ENCODE measurements at regions not wholly inside any gene's neighbourhood (a gene's known extent, or its start where the extent isn't known, plus 50 kb on each side); places are given as distances from the start of the nearest gene placed in this dataset.

DNA sequence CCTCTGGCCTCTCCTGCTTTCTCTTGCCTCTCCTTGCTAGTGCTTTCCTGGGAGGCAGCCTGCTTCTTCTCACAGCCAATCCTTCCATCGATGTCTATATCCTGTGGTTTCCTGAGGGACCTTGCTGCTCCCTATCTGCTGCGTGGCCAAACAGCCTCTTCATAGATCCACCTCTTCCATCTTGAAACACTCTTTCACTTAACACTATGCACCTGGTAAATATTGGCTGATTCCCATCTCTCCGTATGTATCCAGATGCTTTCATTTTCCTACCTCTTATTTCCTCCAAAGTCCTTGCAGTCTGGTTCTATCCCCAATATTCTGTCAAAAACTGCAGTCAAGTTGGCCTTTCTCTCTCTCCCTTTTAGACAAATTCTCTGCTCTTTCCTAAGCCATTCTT is 205.2 kb upstream of the CFAP20DC start:
- TF ChIP-seq, protein P1, sequence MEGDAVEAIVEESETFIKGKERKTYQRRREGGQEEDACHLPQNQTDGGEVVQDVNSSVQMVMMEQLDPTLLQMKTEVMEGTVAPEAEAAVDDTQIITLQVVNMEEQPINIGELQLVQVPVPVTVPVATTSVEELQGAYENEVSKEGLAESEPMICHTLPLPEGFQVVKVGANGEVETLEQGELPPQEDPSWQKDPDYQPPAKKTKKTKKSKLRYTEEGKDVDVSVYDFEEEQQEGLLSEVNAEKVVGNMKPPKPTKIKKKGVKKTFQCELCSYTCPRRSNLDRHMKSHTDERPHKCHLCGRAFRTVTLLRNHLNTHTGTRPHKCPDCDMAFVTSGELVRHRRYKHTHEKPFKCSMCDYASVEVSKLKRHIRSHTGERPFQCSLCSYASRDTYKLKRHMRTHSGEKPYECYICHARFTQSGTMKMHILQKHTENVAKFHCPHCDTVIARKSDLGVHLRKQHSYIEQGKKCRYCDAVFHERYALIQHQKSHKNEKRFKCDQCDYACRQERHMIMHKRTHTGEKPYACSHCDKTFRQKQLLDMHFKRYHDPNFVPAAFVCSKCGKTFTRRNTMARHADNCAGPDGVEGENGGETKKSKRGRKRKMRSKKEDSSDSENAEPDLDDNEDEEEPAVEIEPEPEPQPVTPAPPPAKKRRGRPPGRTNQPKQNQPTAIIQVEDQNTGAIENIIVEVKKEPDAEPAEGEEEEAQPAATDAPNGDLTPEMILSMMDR (IDR thresholded peaks at IDR 0.05; ENCODE audit: low read depth, low read length), result no peak
- H3K4me3 ChIP-seq, result no peak overlapping the region

DNA sequence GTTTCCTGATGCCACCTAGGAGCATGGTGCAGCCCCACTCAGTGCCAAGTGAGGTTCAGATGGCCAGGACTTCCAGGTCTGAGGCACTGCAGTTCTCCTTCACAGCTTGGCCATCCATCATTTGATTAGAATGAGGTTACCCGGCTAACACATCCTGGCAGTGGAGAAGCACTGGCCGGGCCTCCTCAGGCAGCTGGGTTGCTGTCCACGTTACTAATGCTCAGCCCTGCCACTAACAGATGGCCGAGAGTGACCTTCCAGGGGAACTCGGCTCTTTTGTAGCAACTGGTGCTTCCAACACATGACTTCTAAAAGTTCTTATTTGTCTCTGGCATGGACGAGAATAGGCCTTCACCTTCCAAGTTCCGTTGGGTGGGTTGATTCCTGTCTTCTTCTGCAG is 204.6 kb upstream of the CFAP20DC start:
- Histone ChIP-seq H3K4me3 (no peak overlapping the region), H3K4me1 (ENCODE audit: low read depth) (no peaks in the 10 kb centered on the region), H3K27me3 (no peaks in the 10 kb centered on the region), H3K9me3 (ENCODE audit: low read depth) (no peaks in the 10 kb centered on the region), H3K27ac (no peak overlapping the region), H3K36me3 (no peaks in the 10 kb centered on the region)
- DNase-seq (ENCODE audit: low read depth in 1 of 2, low spot score in 1 of 2), result no peak
- TF ChIP-seq, protein P1 (IDR thresholded peaks at IDR 0.05; ENCODE audit: low read depth, low read length), result no peak

More for the DNA sequence above, 205.2 kb upstream of the CFAP20DC start:
- no peak overlapping the region for H3K27ac ChIP-seq
- no peaks in the 10 kb centered on the region for H3K27me3 ChIP-seq
- DNase-seq (ENCODE audit: low read depth in 1 of 2, low spot score in 1 of 2), result no peak
- H3K36me3 ChIP-seq, result no peaks in the 10 kb centered on the region
- no peaks in the 10 kb centered on the region for H3K4me1 ChIP-seq (ENCODE audit: low read depth)
- H3K9me3 ChIP-seq (ENCODE audit: low read depth), result no peaks in the 10 kb centered on the region

DNA sequence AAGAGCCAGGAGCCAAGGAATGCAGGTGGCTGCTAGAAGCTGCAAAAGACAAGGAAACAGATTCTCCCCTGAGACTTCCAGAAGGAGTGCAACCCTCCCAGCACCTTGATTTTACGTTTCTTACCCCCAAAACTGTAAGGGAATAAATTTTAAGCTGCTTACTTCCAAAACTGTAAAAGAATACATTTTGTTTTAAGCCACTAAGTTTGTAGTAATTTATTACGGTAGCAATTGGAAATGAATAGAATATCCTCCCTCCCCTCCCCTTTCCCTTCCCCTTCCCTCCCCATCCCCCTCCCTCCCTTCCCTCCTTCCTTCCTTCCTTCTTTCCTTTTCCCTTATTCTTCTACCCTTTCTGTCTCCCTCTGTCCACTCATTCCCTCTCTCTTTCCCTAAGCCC is 203.7 kb upstream of the CFAP20DC start:
- H3K4me1 ChIP-seq (ENCODE audit: low read depth), result peaks cover 5% of the 10 kb centered on the region
- DNase-seq (ENCODE audit: low read depth in 1 of 2, low spot score in 1 of 2), result no peak
- H3K36me3 ChIP-seq, result no peaks in the 10 kb centered on the region
- TF ChIP-seq, protein P1 (IDR thresholded peaks at IDR 0.05; ENCODE audit: low read depth, low read length), result no peak
- H3K27ac ChIP-seq, result no peak overlapping the region
- no peaks in the 10 kb centered on the region for H3K27me3 ChIP-seq
- H3K9me3 ChIP-seq (ENCODE audit: low read depth), result no peaks in the 10 kb centered on the region
- no peak overlapping the region for H3K4me3 ChIP-seq

DNA sequence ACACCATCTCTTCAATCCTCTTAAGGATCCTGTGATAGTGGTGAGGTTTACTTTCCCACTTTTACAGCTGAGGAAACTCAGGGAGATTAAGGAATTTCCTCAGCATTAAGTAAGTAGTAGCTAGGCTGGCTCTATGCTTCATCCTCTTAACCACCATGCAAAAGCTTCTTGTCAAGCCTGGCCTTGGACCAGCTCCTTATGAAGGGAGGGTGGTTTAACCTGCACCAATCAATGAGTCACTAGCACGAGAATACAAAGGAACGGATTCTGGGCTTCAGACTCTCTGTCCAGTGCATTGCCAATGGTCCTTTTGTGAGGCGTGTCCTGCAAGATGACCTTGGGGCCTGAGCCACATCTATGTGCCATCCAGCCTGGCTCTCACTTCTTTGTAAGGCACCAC is 202.0 kb upstream of the CFAP20DC start:
- Histone ChIP-seq H3K36me3 (no peaks in the 10 kb centered on the region), H3K9me3 (ENCODE audit: low read depth) (no peaks in the 10 kb centered on the region), H3K4me1 (ENCODE audit: low read depth) (peaks cover 5% of the 10 kb centered on the region), H3K4me3 (no peak overlapping the region), H3K27ac (no peak overlapping the region), H3K27me3 (no peaks in the 10 kb centered on the region)
- DNase-seq (ENCODE audit: low read depth in 1 of 2, low spot score in 1 of 2), result peak in 1 of 2 donors; percentile 20
- TF ChIP-seq, protein P1 (IDR thresholded peaks at IDR 0.05; ENCODE audit: low read depth, low read length), result no peak

DNA sequence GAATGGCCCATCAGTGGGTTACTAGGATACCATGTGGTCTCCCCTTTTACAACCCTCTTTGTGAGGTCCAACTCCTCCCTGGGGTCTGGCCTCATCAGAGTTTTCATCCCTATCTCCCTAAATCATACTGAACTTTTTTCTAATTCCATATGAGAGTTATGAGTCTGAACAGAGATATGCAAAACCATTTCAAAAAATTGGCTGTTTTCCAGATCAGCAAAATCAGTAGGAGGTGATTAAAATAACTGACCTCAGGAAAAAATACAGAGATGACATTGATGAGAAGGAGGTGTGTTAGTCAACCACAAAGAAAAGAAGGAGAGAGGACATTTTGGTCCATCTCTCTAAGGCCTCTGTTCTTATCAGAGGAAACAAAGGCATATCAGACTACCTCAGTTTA is 200.8 kb upstream of the CFAP20DC start:
- no peak for DNase-seq (ENCODE audit: low read depth in 1 of 2, low spot score in 1 of 2)
- no peak overlapping the region for H3K4me3 ChIP-seq
- no peaks in the 10 kb centered on the region for H3K9me3 ChIP-seq (ENCODE audit: low read depth)
- H3K27ac ChIP-seq, result no peak overlapping the region
- peaks cover 5% of the 10 kb centered on the region for H3K4me1 ChIP-seq (ENCODE audit: low read depth)
- TF ChIP-seq, protein P1 (IDR thresholded peaks at IDR 0.05; ENCODE audit: low read depth, low read length), result no peak
- H3K27me3 ChIP-seq, result no peaks in the 10 kb centered on the region
- H3K36me3 ChIP-seq, result no peaks in the 10 kb centered on the region

Measured in cardiac muscle cell (in vitro differentiated cells and primary cell).